H9 (cell line): ENCODE measurements at regions not wholly inside any gene's neighbourhood (a gene's known extent, or its start where the extent isn't known, plus 50 kb on each side); places are given as distances from the start of the nearest gene placed in this dataset.

Source experiments
- DNase-seq: peaks from one replicate; pipeline ENCODE4 v3.0.0-alpha.2; 2017
- H2AFZ ChIP-seq: one replicate; pipeline ENCODE4 v1.6.1; 2013; ENCODE audit warnings: mild to moderate bottlenecking, low read length, control low read depth, moderate library complexity
- H2AK5ac ChIP-seq: 2 replicates; pipeline ENCODE4 v1.6.1; 2013; ENCODE audit warnings: low read length, control low read depth, mixed read lengths; ENCODE audit not compliant: insufficient read length
- H2BK120ac ChIP-seq: one replicate; pipeline ENCODE4 v1.6.1; 2013; ENCODE audit warnings: low read depth, mild to moderate bottlenecking, low read length, control low read depth, inconsistent platforms; ENCODE audit not compliant: poor library complexity, severe bottlenecking
- H2BK12ac ChIP-seq: 2 replicates; pipeline ENCODE4 v1.6.1; 2013; ENCODE audit warnings: low read length, control low read depth, mixed read lengths, low read depth; ENCODE audit not compliant: insufficient read length
- H2BK15ac ChIP-seq: 2 replicates; pipeline ENCODE4 v1.6.1; 2013; ENCODE audit warnings: low read depth, low read length, control low read depth
- H2BK20ac ChIP-seq: one replicate; pipeline ENCODE4 v1.6.1; 2013; ENCODE audit warnings: low read depth, mild to moderate bottlenecking, low read length, control low read depth, inconsistent platforms; ENCODE audit not compliant: poor library complexity, severe bottlenecking
- H2BK5ac ChIP-seq: 2 replicates; pipeline ENCODE4 v1.6.1; 2013; ENCODE audit warnings: low read length, control low read depth, mixed read lengths; ENCODE audit not compliant: insufficient read length
- H3K14ac ChIP-seq: 2 replicates; pipeline ENCODE4 v1.6.1; 2013; ENCODE audit warnings: low read length, control low read depth; ENCODE audit not compliant: insufficient read depth
- H3K18ac ChIP-seq: 2 replicates; pipeline ENCODE4 v1.6.1; 2013; ENCODE audit warnings: low read depth, mild to moderate bottlenecking, mixed read lengths, low read length, control low read depth; ENCODE audit not compliant: insufficient read length
- H3K23ac ChIP-seq: 2 replicates; pipeline ENCODE4 v1.6.1; 2013; ENCODE audit warnings: low read length, control low read depth, mixed read lengths, low read depth; ENCODE audit not compliant: insufficient read length
- H3K23me2 ChIP-seq: 2 replicates; pipeline ENCODE4 v1.6.1; 2013; ENCODE audit warnings: low read depth, mild to moderate bottlenecking, mixed read lengths, low read length, control low read depth; ENCODE audit not compliant: insufficient read length, poor library complexity, severe bottlenecking
- H3K27ac ChIP-seq: 2 replicates; pipeline ENCODE4 v1.5.1; 2013; ENCODE audit warnings: low read length, control low read depth, mixed read lengths, low read depth; ENCODE audit not compliant: insufficient read length
- H3K27me3 ChIP-seq: 2 replicates; pipeline ENCODE4 v1.6.1; 2013; ENCODE audit warnings: low read length, control low read depth, inconsistent platforms; ENCODE audit not compliant: insufficient read depth
- H3K4ac ChIP-seq: 2 replicates; pipeline ENCODE4 v1.6.1; 2013; ENCODE audit warnings: low read depth, mild to moderate bottlenecking, control low read depth, inconsistent platforms, low read length, moderate library complexity
- H3K4me1 ChIP-seq: 2 replicates; pipeline ENCODE4 v1.6.1; 2013; ENCODE audit warnings: low read length, control low read depth, inconsistent platforms; ENCODE audit not compliant: insufficient read depth
- H3K4me2 ChIP-seq: 2 replicates; pipeline ENCODE4 v1.6.1; 2013; ENCODE audit warnings: low read length, control low read depth, mixed read lengths; ENCODE audit not compliant: insufficient read length, insufficient read depth
- H3K56ac ChIP-seq: 2 replicates; pipeline ENCODE4 v1.6.1; 2013; ENCODE audit warnings: low read depth, mild to moderate bottlenecking, mixed read lengths, low read length, control low read depth; ENCODE audit not compliant: insufficient read length
- H3K79me1 ChIP-seq: 2 replicates; pipeline ENCODE4 v1.6.1; 2013; ENCODE audit warnings: low read depth, mild to moderate bottlenecking, moderate library complexity, low read length, control low read depth, inconsistent platforms; ENCODE audit not compliant: insufficient read depth, poor library complexity, severe bottlenecking
- H3K79me2 ChIP-seq: 2 replicates; pipeline ENCODE4 v1.6.1; 2013; ENCODE audit warnings: low read length, control low read depth, inconsistent platforms; ENCODE audit not compliant: insufficient read depth
- H3K9ac ChIP-seq: 2 replicates; pipeline ENCODE4 v1.6.1; 2013; ENCODE audit warnings: low read length, control low read depth, mixed read lengths; ENCODE audit not compliant: insufficient read length; ENCODE audit errors: extremely low read depth
- H3K9me3 ChIP-seq: one replicate; pipeline ENCODE4 v1.6.1; 2013; ENCODE audit warnings: low read depth, low read length, inconsistent platforms; ENCODE audit not compliant: control insufficient read depth
- H3T11ph ChIP-seq: one replicate; pipeline ENCODE4 v1.6.1; 2013; ENCODE audit warnings: mild to moderate bottlenecking, low read length, control low read depth, inconsistent platforms
- H4K20me1 ChIP-seq: one replicate; pipeline ENCODE4 v1.6.1; 2013; ENCODE audit not compliant: control insufficient read depth, insufficient read length, insufficient read depth
- H4K5ac ChIP-seq: 2 replicates; pipeline ENCODE4 v1.6.1; 2013; ENCODE audit warnings: low read depth, mild to moderate bottlenecking, mixed read lengths, low read length, control low read depth; ENCODE audit not compliant: insufficient read length
- H4K8ac ChIP-seq: replicated peaks from 2 replicates; pipeline ENCODE4 v1.6.1; 2013; ENCODE audit warnings: low read length, control low read depth, mixed read lengths, low read depth; ENCODE audit not compliant: insufficient read length
- H4K91ac ChIP-seq: 2 replicates; pipeline ENCODE4 v1.6.1; 2013; ENCODE audit warnings: low read depth, mild to moderate bottlenecking, moderate library complexity, mixed read lengths, low read length, control low read depth; ENCODE audit not compliant: insufficient read length
- H3K27ac Mint-ChIP-seq, 3 experiments: 2 replicates in 2 of 3; 3 replicates in 1 of 3; pipeline ENCODE4 v1.8.0; 2020 to 2021; ENCODE audit warnings: mixed read lengths in 3 of 3, mild to moderate bottlenecking in 1 of 3, moderate library complexity in 1 of 3
- H3K27me3 Mint-ChIP-seq: 2 replicates; pipeline ENCODE4 v1.8.0; 2021; ENCODE audit warnings: low read depth, mild to moderate bottlenecking, moderate library complexity, mixed read lengths
- H3K36me3 Mint-ChIP-seq, 3 experiments: 2 replicates in 2 of 3; 3 replicates in 1 of 3; pipeline ENCODE4 v1.8.0; 2020 to 2021; ENCODE audit warnings: low read depth in 3 of 3, mixed read lengths in 3 of 3; ENCODE audit not compliant: insufficient read depth in 1 of 3
- H3K4me1 Mint-ChIP-seq, 2 experiments: 2 replicates each; pipeline ENCODE4 v1.8.0; 2020; ENCODE audit warnings: mixed read lengths in 2 of 2
- H3K4me3 Mint-ChIP-seq, 2 experiments: 2 replicates in 1 of 2; 3 replicates in 1 of 2; pipeline ENCODE4 v1.8.0; 2020 to 2021; ENCODE audit warnings: mild to moderate bottlenecking in 2 of 2, mixed read lengths in 2 of 2, moderate library complexity in 1 of 2
- H3K9me3 Mint-ChIP-seq, 2 experiments: 2 replicates in 1 of 2; 3 replicates in 1 of 2; pipeline ENCODE4 v1.8.0; 2020; ENCODE audit warnings: mild to moderate bottlenecking in 2 of 2, mixed read lengths in 2 of 2, moderate library complexity in 1 of 2
- CTCF ChIP-seq: fragments of 200-600 bp; sonication (generic); conservative IDR thresholded peaks from 3 replicates; pipeline ENCODE4 v1.8.0; 2021; ENCODE audit warnings: antibody characterized with exemption, mild to moderate bottlenecking
- WGBS: extraction: QIAGEN DNeasy Blood & Tissue Kit; methylation state at CpG from one replicate; pipeline ENCODE4 v1.1.7; 2013; ENCODE audit warnings: missing lambda C conversion rate, low lambda C conversion rate, mixed read lengths; ENCODE audit not compliant: insufficient read length; ENCODE audit errors: extremely low coverage; 5-methylcytosine and 5-hydroxymethylcytosine counted together

- no peak overlapping the region for H3K23ac ChIP-seq
- WGBS: no CpG with 5 or more reads among the region's 1 CpG
- H3K79me1 ChIP-seq: no peaks in the 10 kb centered on the region
- H3K27ac ChIP-seq: no peak overlapping the region
- H3K4me2 ChIP-seq: no peak overlapping the region
- H3K23me2 ChIP-seq: no peaks in the 10 kb centered on the region
- no peak for TF ChIP-seq CTCF
- H2BK15ac ChIP-seq: no peak overlapping the region
- H4K8ac ChIP-seq: no peak overlapping the region
- H2BK20ac ChIP-seq: no peak overlapping the region
- Mint-ChIP-seq H3K27me3 (no peaks in the 10 kb centered on the region), H3K4me3 (no peak overlapping the region), H3K36me3 (no peaks in the 10 kb centered on the region), H3K9me3 (no peaks in the 10 kb centered on the region), H3K27ac (no peak overlapping the region), H3K4me1 (peaks cover 22 to 23% of the 10 kb centered on the region in 2 experiments)
- H2BK12ac ChIP-seq: no peak overlapping the region
- H3K18ac ChIP-seq: no peak overlapping the region
- H3K9me3 ChIP-seq: no peaks in the 10 kb centered on the region
- H2AFZ ChIP-seq: no peak overlapping the region
- H3K14ac ChIP-seq: no peak overlapping the region
- no peak overlapping the region for H4K91ac ChIP-seq
- no peak overlapping the region for H3K56ac ChIP-seq
- no peaks in the 10 kb centered on the region for H3K27me3 ChIP-seq
- no peak overlapping the region for H2BK120ac ChIP-seq
- no peak overlapping the region for H4K5ac ChIP-seq
- no peak overlapping the region for H2AK5ac ChIP-seq
- H4K20me1 ChIP-seq: no peaks in the 10 kb centered on the region
- H3K4ac ChIP-seq: no peak overlapping the region
- peaks cover 7% of the 10 kb centered on the region for H3K4me1 ChIP-seq
- no peak for DNase-seq
- H3K9ac ChIP-seq: no peak overlapping the region
- H3K79me2 ChIP-seq: no peaks in the 10 kb centered on the region
- H3T11ph ChIP-seq: no peak overlapping the region
- H2BK5ac ChIP-seq: no peak overlapping the region
These were observed 202.3 kb downstream of the NUAK1 start for GRCh38 chr12:105936496-105936895.
